IMR-90 (cell line): ENCODE measurements at regions not wholly inside any gene's neighbourhood (a gene's known extent, or its start where the extent isn't known, plus 50 kb on each side); places are given as distances from the start of the nearest gene placed in this dataset.

Experiments
- ATAC-seq: fragments of 200-7000 bp; cut with Tn5 transposase; 2 replicates; pipeline ENCODE4 v1.9.1; 2020; ENCODE audit warnings: low read depth, mild to moderate bottlenecking, moderate library complexity
- BruUV-seq: library from RNA; stranded (reverse); fragments of 400-500 nt; replicated peaks from 2 replicates; lab custom pipeline; 2021; lab: Mats Ljungman, UMichigan
- CTCF ChIA-PET: fragments of 300-600 bp; formaldehyde crosslinking; extraction: SDS; loops from one replicate; lab custom pipeline; 2021; ENCODE audit warnings: antibody characterized with exemption; lab: Yijun Ruan, JAX
- POLR2A ChIA-PET: fragments of 300-600 bp; sonication (Branson Sonifier 250); formaldehyde crosslinking; loops from one replicate; lab custom pipeline; 2022; ENCODE audit warnings: antibody characterized with exemption; ENCODE audit not compliant: unreplicated experiment; lab: Charles Lee
- DNase-seq: peaks from one replicate; pipeline ENCODE4 v3.0.0; 2013
- H2AFZ ChIP-seq: replicated peaks from 2 replicates; pipeline ENCODE3; 2013; ENCODE audit warnings: low read length, mild to moderate bottlenecking; ENCODE audit not compliant: poor library complexity
- H2AK5ac ChIP-seq: 2 replicates; pipeline ENCODE4 v1.6.1; 2013; ENCODE audit warnings: low read depth, low read length, inconsistent platforms
- H2AK9ac ChIP-seq: replicated peaks from 2 replicates; pipeline ENCODE3; 2013; ENCODE audit warnings: mild to moderate bottlenecking, low read depth, low read length, moderate library complexity; ENCODE audit not compliant: poor library complexity
- H2BK120ac ChIP-seq: 2 replicates; pipeline ENCODE4 v1.6.1; 2013; ENCODE audit warnings: low read depth, low read length, inconsistent platforms
- H2BK15ac ChIP-seq: 3 replicates; pipeline ENCODE4 v1.6.1; 2013; ENCODE audit warnings: low read depth, low read length, inconsistent platforms
- H2BK20ac ChIP-seq: 2 replicates; pipeline ENCODE4 v1.6.1; 2013; ENCODE audit warnings: low read depth, mild to moderate bottlenecking, inconsistent platforms, low read length, moderate library complexity
- H2BK5ac ChIP-seq: 2 replicates; pipeline ENCODE4 v1.6.1; 2013; ENCODE audit warnings: mild to moderate bottlenecking, low read depth, low read length, inconsistent platforms; ENCODE audit not compliant: poor library complexity, severe bottlenecking
- H3K14ac ChIP-seq: replicated peaks from 2 replicates; pipeline ENCODE4 v1.6.1; 2013; ENCODE audit warnings: low read depth, low read length, inconsistent platforms
- H3K18ac ChIP-seq: 2 replicates; pipeline ENCODE4 v1.6.1; 2013; ENCODE audit warnings: low read depth, low read length, control low read depth
- H3K23ac ChIP-seq: 2 replicates; pipeline ENCODE4 v1.6.1; 2013; ENCODE audit warnings: low read depth, low read length, inconsistent platforms
- H3K27ac ChIP-seq: 2 replicates; pipeline ENCODE4 v1.5.1; 2013; ENCODE audit warnings: mild to moderate bottlenecking, control low read depth, low read length; ENCODE audit not compliant: insufficient read depth
- H3K27me3 ChIP-seq: 2 replicates; pipeline ENCODE4 v1.6.1; 2013; ENCODE audit warnings: low read length; ENCODE audit not compliant: control insufficient read depth, insufficient read depth
- H3K36me3 ChIP-seq: 2 replicates; pipeline ENCODE4 v1.6.1; 2013; ENCODE audit warnings: low read length, mixed read lengths; ENCODE audit not compliant: control insufficient read depth, insufficient read depth
- H3K4ac ChIP-seq: 2 replicates; pipeline ENCODE4 v1.6.1; 2013; ENCODE audit warnings: low read depth, low read length, inconsistent platforms
- H3K4me1 ChIP-seq: 2 replicates; pipeline ENCODE4 v1.6.1; 2013; ENCODE audit warnings: low read length, mixed read lengths; ENCODE audit not compliant: control insufficient read depth, insufficient read depth
- H3K4me2 ChIP-seq: 2 replicates; pipeline ENCODE4 v1.6.1; 2013; ENCODE audit warnings: low read depth, mild to moderate bottlenecking, control low read depth, low read length, moderate library complexity
- H3K4me3 ChIP-seq: 2 replicates; pipeline ENCODE4 v1.5.1; 2013; ENCODE audit warnings: low read depth, mild to moderate bottlenecking, control low read depth, low read length, moderate library complexity; ENCODE audit not compliant: insufficient read depth
- H3K56ac ChIP-seq: 2 replicates; pipeline ENCODE4 v1.6.1; 2013; ENCODE audit warnings: low read length, inconsistent platforms; ENCODE audit not compliant: insufficient read depth; ENCODE audit errors: extremely low read depth
- H3K79me1 ChIP-seq, 2 experiments: 2 replicates each; pipeline ENCODE4 v1.6.1; 2013; ENCODE audit warnings: low read length in 2 of 2, inconsistent platforms in 1 of 2, low read depth in 1 of 2
- H3K9ac ChIP-seq: 2 replicates; pipeline ENCODE4 v1.6.1; 2013; ENCODE audit warnings: low read depth, low read length, control low read depth
- H3K9me1 ChIP-seq: 2 replicates; pipeline ENCODE4 v1.6.1; 2013; ENCODE audit warnings: low read length, inconsistent platforms; ENCODE audit not compliant: insufficient read depth
- H3K9me3 ChIP-seq: 2 replicates; pipeline ENCODE4 v1.6.1; 2013; ENCODE audit warnings: low read length; ENCODE audit not compliant: control insufficient read depth, insufficient read depth
- H4K20me1 ChIP-seq: 2 replicates; pipeline ENCODE4 v1.6.1; 2013; ENCODE audit warnings: low read length, inconsistent platforms; ENCODE audit not compliant: insufficient read depth
- H4K5ac ChIP-seq: 2 replicates; pipeline ENCODE4 v1.6.1; 2013; ENCODE audit warnings: mild to moderate bottlenecking, low read depth, low read length, control low read depth
- H4K8ac ChIP-seq, 2 experiments: 2 replicates each; pipeline ENCODE4 v1.6.1; 2013; ENCODE audit warnings: low read depth in 2 of 2, low read length in 2 of 2, control low read depth in 1 of 2, inconsistent platforms in 1 of 2
- H4K91ac ChIP-seq: 2 replicates; pipeline ENCODE4 v1.6.1; 2013; ENCODE audit warnings: low read depth, low read length, inconsistent platforms; ENCODE audit not compliant: insufficient read depth
- BHLHE40 ChIP-seq: fragments of 150-350 bp; IDR thresholded peaks from 2 replicates; pipeline ENCODE4 v1.6.1; 2016; ENCODE audit warnings: mild to moderate bottlenecking, low read depth, low read length
- CEBPB ChIP-seq: IDR thresholded peaks from 2 replicates; pipeline ENCODE4 v1.6.1; 2012; ENCODE audit warnings: low read depth, low read length, improper control_type of control experiment
- CHD1 ChIP-seq: IDR thresholded peaks from 2 replicates; pipeline ENCODE4 v1.6.1; 2012; ENCODE audit warnings: low read depth, low read length, improper control_type of control experiment
- CTCF ChIP-seq: conservative IDR thresholded peaks from 2 replicates; pipeline ENCODE4 v1.5.1; 2012; ENCODE audit warnings: mild to moderate bottlenecking, low read depth, low read length, improper control_type of control experiment
- ELK1 ChIP-seq: fragments of 150-350 bp; IDR thresholded peaks from 2 replicates; pipeline ENCODE4 v1.6.1; 2016; ENCODE audit warnings: low read depth, mild to moderate bottlenecking, low read length, moderate library complexity, borderline replicate concordance
- FOS ChIP-seq: fragments of 150-350 bp; IDR thresholded peaks from 2 replicates; pipeline ENCODE4 v1.6.1; 2016; ENCODE audit warnings: low read depth, low read length
- MAFK ChIP-seq: IDR thresholded peaks from 2 replicates; pipeline ENCODE4 v1.6.1; 2012; ENCODE audit warnings: low read depth, low read length, improper control_type of control experiment
- MAZ ChIP-seq: IDR thresholded peaks from 2 replicates; pipeline ENCODE4 v1.6.1; 2012; ENCODE audit warnings: low read depth, mild to moderate bottlenecking, low read length, improper control_type of control experiment, moderate library complexity, borderline replicate concordance
- MXI1 ChIP-seq: IDR thresholded peaks from 2 replicates; pipeline ENCODE4 v1.6.1; 2012; ENCODE audit warnings: low read depth, mild to moderate bottlenecking, low read length, moderate library complexity, borderline replicate concordance
- NFE2L2 ChIP-seq: fragments of 150-350 bp; IDR thresholded peaks from 2 replicates; pipeline ENCODE4 v1.6.1; 2016; ENCODE audit warnings: low read depth, mild to moderate bottlenecking, low read length
- POLR2A ChIP-seq: IDR thresholded peaks from 2 replicates; pipeline ENCODE4 v1.6.1; 2012; ENCODE audit warnings: mild to moderate bottlenecking, low read depth, low read length
- RAD21 ChIP-seq: IDR thresholded peaks from 2 replicates; pipeline ENCODE4 v1.6.1; 2012; ENCODE audit warnings: low read length, improper control_type of control experiment
- RCOR1 ChIP-seq: IDR thresholded peaks from 2 replicates; pipeline ENCODE4 v1.6.1; 2012; ENCODE audit warnings: mild to moderate bottlenecking, low read length, improper control_type of control experiment; ENCODE audit not compliant: insufficient replicate concordance
- RFX5 ChIP-seq: IDR thresholded peaks from 2 replicates; pipeline ENCODE4 v1.8.0; 2012; ENCODE audit warnings: low read depth, mild to moderate bottlenecking, low read length, moderate library complexity
- SMC3 ChIP-seq: fragments of 150-350 bp; IDR thresholded peaks from 2 replicates; pipeline ENCODE4 v1.6.1; 2016; ENCODE audit warnings: low read depth, mild to moderate bottlenecking, antibody characterized with exemption, low read length, moderate library complexity
- USF2 ChIP-seq: fragments of 150-350 bp; IDR thresholded peaks from 2 replicates; pipeline ENCODE4 v1.6.1; 2017; ENCODE audit warnings: mild to moderate bottlenecking, antibody characterized with exemption, low read length, low read depth
- WGBS, 2 experiments: methylation state at CpG; one replicate each; pipeline versions ENCODE4 v1.1.5 to v1.1.7; 2013; ENCODE audit warnings: missing lambda C conversion rate in 2 of 2; ENCODE audit not compliant: insufficient read length in 1 of 2; ENCODE audit errors: extremely low coverage in 2 of 2; 5-methylcytosine and 5-hydroxymethylcytosine counted together
- dilution Hi-C: fragments of 300-500 bp; cut with HindIII; formaldehyde crosslinking; loops from one replicate; pipeline ENCODE4 v1.14.3; 2018; ENCODE audit warnings: low sequenced_read_pairs; ENCODE audit not compliant: unreplicated experiment
- in situ Hi-C: fragments of 300-500 bp; cut with MboI; formaldehyde crosslinking; loops from 3 replicates; pipeline ENCODE4 v1.14.3; 2019; ENCODE audit warnings: low sequenced_read_pairs, inconsistent platforms, mixed read lengths
- intact Hi-C: fragments of 100-400 bp; cut with micrococcal nuclease; formaldehyde crosslinking; loops from 2 replicates; pipeline ENCODE4 v1.10.0; 2022

- intact Hi-C loops: no loop called here
- no peaks in the 10 kb centered on the region for H3K27me3 ChIP-seq
- BruUV-seq: no TSS peak
- no peak overlapping the region for H3K4me2 ChIP-seq
- dilution Hi-C loops: no loop called here
- DNase-seq: no peak
- H2BK5ac ChIP-seq: no peak overlapping the region
- H3K36me3 ChIP-seq: no peaks in the 10 kb centered on the region
- in situ Hi-C loops: no loop called here
- no peak for TF ChIP-seq RCOR1
- TF ChIP-seq USF2: no peak
- no peak for TF ChIP-seq FOS
- no peak for TF ChIP-seq RAD21
- no peak for TF ChIP-seq CHD1
- no peak for TF ChIP-seq POLR2A
- TF ChIP-seq BHLHE40: no peak
- TF ChIP-seq MAZ: no peak
- TF ChIP-seq MXI1: no peak
- no peak for TF ChIP-seq ELK1
- TF ChIP-seq MAFK: no peak
- TF ChIP-seq RFX5: no peak
- TF ChIP-seq SMC3: no peak
- no peak for TF ChIP-seq NFE2L2
- TF ChIP-seq CEBPB: no peak
- no peak for TF ChIP-seq CTCF
- ATAC-seq: no peak
- no peak overlapping the region for H4K8ac ChIP-seq
- H2AFZ ChIP-seq: no peak overlapping the region
- no peak overlapping the region for H2AK5ac ChIP-seq
- H3K4ac ChIP-seq: no peak overlapping the region
- H3K9me1 ChIP-seq: no peaks in the 10 kb centered on the region
- ChIA-PET POLR2A (no interaction called here), CTCF (no interaction called here)
- no peaks in the 10 kb centered on the region for H4K20me1 ChIP-seq
- H3K9me3 ChIP-seq: no peaks in the 10 kb centered on the region; the same call in 1 of the 2 replicates
- H3K56ac ChIP-seq: no peak overlapping the region
- H3K79me1 ChIP-seq: no peaks in the 10 kb centered on the region
- WGBS, 2 experiments: no CpG with 5 or more reads among the region's 3 CpGs
- no peak overlapping the region for H3K9ac ChIP-seq
- no peak overlapping the region for H3K18ac ChIP-seq
- H4K5ac ChIP-seq: no peak overlapping the region
- no peak overlapping the region for H3K23ac ChIP-seq
- H2BK120ac ChIP-seq: no peak overlapping the region
- no peaks in the 10 kb centered on the region for H3K4me1 ChIP-seq
- H3K27ac ChIP-seq: no peak overlapping the region
- H2BK15ac ChIP-seq: no peak overlapping the region
- H4K91ac ChIP-seq: no peak overlapping the region
- no peak overlapping the region for H3K4me3 ChIP-seq
- H2BK20ac ChIP-seq: no peak overlapping the region
- no peak overlapping the region for H2AK9ac ChIP-seq
- H3K14ac ChIP-seq: no peak overlapping the region
Measured at GRCh38 chr3:103794656-103795055, 1359.8 kb downstream of the ZPLD1 start.
